Peyer's patch (tissue), 4 donors: ENCODE measurements at regions not wholly inside any gene's neighbourhood (a gene's known extent, or its start where the extent isn't known, plus 50 kb on each side); places are given as distances from the start of the nearest gene placed in this dataset.

Experiments
- POLR2A ChIP-seq, 2 donors: fragments of 450-650 bp; IDR thresholded peaks; one replicate each; pipeline ENCODE4 v1.5.1; 2017; ENCODE audit warnings: antibody characterized with exemption in 2 of 2, mild to moderate bottlenecking in 2 of 2, moderate library complexity in 2 of 2
- TF ChIP-seq, protein P1 (sequence below), 6 experiments: fragments of 450-650 bp in 4 of 6; fragments of 200-600 bp in 2 of 6; sonication (generic) in 1 of 6; IDR thresholded peaks; one replicate each; pipeline ENCODE4 v1.5.1; 2017 to 2019; ENCODE audit warnings: antibody characterized with exemption in 6 of 6, mild to moderate bottlenecking in 3 of 6, moderate library complexity in 1 of 6

DNA sequence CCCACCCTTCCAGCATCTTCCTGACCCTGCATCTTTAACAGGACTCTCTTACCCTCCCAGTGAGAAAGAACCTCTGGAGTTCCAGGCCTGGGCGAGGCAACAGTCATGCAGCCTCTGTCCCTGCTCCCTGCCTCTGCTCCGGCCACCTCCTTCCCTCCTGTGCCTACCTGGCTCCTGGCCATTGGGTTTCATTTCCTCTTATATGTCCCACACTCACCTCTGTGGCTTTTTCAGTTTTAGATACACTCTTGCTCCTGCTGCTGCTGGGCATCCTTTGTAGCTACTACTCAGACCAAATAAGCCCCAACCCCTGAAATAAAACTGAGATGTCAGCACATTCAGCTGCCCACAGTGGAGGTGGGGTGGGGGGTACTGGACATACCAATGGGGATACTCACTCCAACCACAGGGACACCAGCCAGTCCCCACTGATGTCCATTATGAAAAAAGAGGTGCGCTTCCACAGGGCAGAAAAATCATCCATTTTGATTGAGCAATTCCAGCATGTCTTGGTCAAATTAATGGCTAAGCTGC lies 99.1 kb upstream of the NRXN3 start:
- TF ChIP-seq, protein P1, sequence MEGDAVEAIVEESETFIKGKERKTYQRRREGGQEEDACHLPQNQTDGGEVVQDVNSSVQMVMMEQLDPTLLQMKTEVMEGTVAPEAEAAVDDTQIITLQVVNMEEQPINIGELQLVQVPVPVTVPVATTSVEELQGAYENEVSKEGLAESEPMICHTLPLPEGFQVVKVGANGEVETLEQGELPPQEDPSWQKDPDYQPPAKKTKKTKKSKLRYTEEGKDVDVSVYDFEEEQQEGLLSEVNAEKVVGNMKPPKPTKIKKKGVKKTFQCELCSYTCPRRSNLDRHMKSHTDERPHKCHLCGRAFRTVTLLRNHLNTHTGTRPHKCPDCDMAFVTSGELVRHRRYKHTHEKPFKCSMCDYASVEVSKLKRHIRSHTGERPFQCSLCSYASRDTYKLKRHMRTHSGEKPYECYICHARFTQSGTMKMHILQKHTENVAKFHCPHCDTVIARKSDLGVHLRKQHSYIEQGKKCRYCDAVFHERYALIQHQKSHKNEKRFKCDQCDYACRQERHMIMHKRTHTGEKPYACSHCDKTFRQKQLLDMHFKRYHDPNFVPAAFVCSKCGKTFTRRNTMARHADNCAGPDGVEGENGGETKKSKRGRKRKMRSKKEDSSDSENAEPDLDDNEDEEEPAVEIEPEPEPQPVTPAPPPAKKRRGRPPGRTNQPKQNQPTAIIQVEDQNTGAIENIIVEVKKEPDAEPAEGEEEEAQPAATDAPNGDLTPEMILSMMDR (IDR thresholded peaks at IDR 0.05): no peak
- TF ChIP-seq POLR2A (IDR thresholded peaks at IDR 0.05): no peak
